HG03045 (cell line): ENCODE measurements at regions not wholly inside any gene's neighbourhood (a gene's known extent, or its start where the extent isn't known, plus 50 kb on each side); places are given as distances from the start of the nearest gene placed in this dataset.

Experiments
- ATAC-seq: cut with Tn5 transposase; IDR thresholded peaks from one replicate; pipeline ENCODE4 v1.9.1; 2021; ENCODE audit warnings: mild to moderate bottlenecking, moderate library complexity; ENCODE audit not compliant: unreplicated experiment

DNA sequence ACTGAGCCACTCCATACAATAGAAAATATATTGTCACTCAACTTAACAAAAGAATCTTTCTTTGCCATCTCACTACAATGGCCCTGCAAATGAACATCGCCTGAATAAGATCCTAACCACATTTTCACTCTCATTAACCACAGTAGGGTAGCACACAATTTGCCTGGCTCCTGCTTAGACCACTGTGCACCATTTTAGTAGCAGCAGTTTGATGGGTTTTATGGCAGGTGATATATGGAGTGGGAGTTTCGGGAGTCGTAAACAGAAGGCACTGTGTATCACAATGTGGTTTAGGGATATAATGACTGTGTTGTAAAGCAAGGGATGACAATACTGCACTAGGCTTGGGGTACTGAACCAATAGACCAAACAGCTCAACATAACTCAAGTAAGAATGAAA, 617.4 kb downstream of the BCL11A start:
- ATAC-seq: no peak

DNA sequence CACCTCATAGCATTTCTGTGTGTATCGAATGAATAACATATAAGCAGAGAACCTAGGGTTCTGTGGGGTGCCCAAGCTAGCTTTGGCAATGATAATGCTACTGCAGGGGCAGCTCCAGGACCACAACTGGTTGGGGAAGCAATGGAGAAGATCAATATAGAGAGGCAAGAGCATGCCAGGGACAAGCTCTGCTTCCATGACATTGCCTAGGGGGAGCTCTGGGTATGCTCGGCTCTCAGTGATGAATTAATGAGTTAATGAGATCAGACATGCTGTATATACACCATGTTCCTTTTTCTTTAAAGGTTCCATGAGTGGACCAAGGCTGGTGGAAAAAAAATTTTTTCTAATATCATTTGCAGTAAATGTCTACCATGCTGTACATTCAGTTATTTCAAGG, 618.4 kb downstream of the BCL11A start:
- no peak for ATAC-seq

DNA sequence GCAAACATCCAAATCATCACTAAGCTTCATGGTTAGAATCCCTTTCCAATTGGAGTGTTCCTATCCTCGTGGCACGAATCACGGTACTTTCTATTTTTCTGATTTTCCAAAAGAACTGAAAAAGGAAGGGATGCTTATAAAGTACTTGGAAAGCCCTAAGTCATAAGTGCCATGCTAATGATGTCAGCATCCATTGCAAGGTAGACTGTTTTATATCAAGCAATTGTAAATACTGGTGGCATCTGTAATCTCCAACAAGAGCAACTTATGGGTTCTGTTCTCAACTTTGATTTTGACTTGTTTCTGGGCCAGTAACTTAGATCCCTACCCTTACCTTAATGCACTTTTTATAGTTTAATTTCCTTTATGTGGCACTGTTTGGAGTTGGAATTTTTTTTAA, 619.5 kb downstream of the BCL11A start:
- no peak for ATAC-seq

DNA sequence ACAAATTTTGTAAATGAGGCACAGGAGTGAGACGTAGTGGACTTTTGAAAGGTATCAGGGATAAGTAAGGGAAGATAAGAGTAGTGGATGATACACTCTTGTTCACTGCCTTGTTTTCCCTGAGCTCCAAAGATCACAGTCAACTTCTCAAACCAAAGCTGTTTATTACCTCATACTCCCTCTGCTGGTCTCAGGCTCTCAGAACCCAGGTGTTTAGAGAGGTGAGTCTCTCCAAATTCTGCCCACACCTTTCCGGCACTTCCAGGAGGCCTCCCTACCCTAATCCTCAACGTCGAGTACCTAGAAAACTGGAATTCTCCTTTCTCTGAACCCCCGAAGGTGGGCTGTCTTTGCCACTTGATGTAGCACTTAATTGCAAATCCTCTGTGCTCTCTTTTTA, 621.1 kb downstream of the BCL11A start:
- ATAC-seq: no peak

DNA sequence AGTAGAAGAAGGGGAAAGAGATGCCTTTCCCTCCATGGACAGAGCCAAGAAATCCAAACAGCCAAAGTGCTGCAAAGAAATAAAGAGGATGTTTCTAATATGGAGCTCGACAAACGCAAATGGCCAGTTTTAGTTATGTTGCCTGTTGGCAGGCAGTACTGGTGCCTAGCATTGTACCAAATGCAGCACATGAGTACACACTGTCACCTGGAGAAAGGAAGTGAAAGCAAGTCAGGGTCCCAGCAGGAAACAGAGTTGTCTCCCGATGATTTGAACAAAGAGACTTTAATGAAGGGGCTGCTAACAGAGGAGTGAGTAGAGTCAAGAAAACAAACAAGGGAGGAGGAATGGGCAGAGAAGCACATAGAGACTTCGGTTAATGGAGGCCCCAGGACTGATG, 623.0 kb downstream of the BCL11A start:
- ATAC-seq: no peak

DNA sequence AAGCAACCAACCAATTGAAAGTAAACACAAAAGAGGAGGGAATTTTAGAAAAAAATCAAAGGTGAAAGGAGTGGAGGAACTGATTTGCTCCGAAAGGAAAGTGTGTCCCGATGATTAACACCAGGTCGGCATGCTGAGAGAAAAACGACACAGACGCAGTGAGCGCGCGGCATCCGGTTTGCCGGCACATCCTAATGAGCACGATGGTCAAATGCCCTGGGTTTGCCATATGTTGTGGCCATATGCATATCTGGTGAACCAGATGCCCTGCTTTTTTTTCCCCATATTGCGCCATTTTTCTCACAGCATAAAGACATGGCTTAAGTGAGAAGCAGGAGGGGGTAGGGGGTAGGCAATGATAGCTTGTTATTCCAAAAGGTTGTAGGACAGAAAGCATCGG, 626.7 kb downstream of the BCL11A start:
- ATAC-seq: no peak

DNA sequence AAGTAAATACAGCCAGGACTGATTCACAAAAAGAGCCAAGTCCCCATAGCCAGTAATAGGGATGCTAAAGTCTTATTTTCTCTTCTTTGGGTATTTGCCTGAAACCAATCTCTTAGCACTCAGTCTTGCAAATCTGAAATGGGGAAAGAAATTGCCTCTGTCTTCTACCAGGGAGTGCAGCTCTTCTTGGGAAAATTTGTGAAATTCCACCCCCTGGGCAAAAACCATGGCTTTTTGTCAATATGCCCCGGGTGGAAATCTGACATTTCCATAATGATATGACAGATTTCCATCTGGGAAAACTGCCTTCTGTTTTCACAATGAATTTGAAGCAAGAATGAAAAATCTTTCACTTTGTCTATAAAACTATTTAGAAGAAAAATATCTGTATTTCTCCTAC, 628.1 kb downstream of the BCL11A start:
- no peak for ATAC-seq

DNA sequence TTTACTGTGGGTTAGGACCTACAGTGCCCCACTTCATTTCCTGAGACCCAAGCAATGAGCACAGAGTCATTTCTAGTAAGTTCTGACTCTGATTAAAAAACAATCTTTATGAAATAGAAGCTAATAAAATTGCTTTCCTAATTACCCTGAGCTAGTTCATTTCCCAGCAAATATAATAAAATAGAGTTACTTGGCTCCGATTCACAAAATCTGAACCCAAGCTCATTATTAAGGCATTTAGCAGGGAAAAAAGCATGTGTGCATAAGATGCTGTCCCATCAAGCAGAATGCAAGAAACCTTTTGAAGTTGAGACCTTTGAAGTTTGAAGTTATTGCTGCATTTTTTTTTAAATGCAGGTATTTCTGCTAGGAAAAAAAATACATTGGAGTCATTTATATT, 629.1 kb downstream of the BCL11A start:
- ATAC-seq: no peak

DNA sequence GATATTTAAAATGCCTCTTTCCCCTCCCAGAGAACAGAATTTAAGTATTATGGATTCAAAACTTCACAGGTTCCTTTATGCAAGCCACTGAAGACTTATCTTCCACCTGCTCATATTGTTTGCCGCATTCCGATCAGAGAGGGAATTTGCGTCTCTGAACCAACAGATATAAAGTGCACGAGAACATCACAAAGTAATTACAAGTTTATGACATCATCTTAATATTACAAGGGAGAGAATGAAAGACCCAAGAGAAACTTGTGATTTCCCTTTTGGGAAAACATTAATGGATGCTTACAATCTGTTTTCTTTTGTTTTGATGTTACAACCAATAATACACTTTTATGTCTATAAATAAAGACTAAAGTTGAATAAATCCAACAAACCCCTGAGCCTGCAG, 631.0 kb downstream of the BCL11A start:
- ATAC-seq: no peak

DNA sequence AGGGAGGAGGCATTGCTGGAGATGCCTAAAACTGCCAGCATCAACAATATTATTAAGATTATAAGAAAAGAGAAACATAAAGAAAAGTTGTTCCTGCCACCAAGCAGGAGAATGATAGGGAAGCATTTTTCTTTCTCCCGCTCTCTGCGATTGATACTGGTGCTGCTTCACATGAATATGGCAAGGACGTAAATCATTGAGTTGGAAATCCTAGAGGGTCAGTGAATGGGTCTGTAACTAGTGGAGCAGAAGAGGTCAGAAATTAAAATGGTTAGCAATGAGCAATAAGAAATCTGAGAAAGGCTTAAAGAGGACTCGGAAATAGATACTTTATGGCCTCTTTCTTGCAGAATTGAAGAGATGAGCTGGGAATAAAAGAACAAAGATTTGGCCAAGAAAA, 631.7 kb downstream of the BCL11A start:
- no peak for ATAC-seq

DNA sequence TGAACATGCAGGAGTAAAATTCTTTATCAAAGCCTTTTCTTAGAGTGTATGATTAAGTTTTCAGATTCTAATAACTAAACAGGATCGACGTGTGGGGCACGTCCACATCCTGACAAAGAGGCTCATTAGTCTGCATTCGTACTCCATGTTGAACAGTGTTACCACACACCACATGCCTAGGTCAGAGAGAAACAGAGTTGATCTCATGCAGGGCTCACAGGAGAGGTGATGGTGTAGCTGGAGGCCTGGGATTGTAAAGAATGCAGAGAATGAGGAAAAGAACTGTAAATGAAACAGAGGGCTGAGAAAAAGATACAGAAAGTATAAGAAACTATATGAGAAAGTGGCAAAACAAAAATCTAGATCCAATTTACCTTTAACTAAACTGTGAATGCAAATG, 632.5 kb downstream of the BCL11A start:
- ATAC-seq: no peak

DNA sequence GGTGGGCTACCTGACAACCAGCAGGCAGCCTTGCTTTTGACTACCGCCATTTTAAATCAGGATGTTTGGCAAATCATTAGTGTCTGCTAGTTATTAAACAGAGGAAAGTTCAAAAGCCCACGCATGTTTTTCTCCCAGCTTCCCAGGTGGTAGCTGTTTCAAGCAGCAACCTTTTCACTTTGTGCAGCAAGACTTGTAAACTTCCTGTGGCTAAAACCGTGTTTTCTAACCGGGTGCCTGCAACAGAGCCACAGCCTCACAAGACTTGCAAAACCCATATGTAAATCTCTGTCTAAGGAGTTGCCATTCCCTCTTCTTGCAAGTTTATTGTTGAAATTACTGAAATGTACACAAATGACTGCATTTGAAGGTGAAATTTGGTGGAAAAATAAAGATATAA, 633.1 kb downstream of the BCL11A start:
- ATAC-seq: no peak

DNA sequence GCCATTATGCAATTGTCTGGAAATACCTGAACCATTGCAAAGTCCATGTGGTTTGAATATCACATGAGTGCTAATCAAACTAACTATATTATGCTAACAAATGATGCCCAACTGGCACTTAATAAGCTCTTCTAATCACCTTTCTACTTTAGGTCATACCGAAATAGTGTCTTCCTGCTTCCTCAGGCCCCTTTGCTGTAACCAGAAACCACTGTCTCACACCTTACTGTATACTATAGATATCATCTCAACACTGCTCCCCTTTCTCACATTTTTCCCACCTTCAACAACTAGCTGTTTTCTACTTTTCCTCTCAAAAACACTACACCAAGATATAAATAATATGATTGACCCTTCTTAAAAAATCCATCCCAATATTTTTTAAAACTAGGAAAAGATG, 633.9 kb downstream of the BCL11A start:
- ATAC-seq: no peak

DNA sequence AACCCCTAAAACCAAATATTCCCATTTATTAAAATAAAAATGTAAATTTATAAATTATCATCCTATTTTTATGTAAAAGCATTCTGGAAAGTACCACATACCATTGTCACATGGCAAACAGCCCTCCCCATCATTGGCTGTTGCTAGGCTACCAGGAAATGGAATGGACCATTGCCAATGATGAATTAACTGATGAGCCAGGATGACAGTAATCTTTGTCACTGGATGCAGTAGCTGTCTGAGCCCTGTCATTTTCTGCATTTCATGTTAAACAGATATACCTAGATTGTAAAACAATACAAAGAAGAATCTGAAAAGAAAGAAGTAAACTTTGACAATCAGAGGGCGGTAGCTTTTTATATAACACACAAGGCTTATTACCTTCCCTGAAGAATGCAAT, 641.4 kb downstream of the BCL11A start:
- no peak for ATAC-seq

DNA sequence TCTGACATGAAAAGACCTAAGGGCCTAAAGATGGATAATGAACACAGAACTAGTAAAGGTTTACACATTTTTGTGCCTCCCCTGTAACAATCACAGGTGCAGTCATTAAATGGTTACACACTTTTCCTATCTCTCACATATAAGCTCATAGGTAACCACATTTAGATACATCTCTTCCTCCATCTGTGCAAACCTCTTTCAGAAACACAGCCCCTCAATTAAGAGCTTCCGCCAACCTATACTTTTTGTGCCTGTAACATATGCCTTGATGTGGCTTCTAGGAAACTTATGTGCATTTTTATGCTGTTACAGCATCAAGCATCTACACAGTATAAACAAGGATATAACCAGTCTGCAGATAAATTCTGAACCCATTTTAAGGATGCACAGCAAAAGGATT, 643.3 kb downstream of the BCL11A start:
- no peak for ATAC-seq

DNA sequence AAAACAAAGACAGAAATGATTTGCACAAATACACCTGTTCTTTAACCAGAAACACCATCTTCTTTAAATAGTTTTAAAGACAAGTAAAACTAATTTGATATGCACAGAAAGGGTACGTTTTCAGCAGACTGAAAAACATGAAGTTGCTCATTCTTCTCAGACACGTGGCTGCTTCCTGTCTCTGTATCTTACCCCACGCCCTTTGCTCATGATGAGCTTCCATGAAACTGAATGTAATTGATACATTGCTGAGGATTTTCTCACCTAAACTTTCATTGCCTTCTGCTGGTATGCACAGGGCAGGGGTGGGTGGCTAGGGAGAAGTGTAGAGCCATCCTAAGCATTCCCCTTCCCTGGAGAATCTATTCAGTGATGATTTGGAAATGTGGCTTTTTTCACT, 644.3 kb downstream of the BCL11A start:
- no peak for ATAC-seq

DNA sequence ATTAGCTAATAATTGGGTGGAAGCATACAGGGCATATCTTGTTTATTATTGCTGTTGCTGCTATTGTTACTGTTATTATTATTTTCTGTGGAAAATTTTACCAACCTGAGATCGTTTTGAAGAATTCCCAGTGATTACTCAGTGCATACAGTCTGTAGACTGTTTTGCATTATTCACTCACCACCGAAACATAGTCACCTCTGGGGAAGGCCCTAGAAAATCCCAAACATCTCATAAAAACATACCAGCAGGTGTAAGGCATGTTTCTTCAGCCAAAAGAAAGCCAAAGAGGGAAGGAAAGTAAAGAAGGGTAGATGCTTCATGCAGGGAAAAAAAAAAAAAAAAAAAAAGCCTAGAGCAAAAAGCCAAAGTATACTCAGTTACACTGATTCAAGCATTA, 647.7 kb downstream of the BCL11A start:
- no peak for ATAC-seq

DNA sequence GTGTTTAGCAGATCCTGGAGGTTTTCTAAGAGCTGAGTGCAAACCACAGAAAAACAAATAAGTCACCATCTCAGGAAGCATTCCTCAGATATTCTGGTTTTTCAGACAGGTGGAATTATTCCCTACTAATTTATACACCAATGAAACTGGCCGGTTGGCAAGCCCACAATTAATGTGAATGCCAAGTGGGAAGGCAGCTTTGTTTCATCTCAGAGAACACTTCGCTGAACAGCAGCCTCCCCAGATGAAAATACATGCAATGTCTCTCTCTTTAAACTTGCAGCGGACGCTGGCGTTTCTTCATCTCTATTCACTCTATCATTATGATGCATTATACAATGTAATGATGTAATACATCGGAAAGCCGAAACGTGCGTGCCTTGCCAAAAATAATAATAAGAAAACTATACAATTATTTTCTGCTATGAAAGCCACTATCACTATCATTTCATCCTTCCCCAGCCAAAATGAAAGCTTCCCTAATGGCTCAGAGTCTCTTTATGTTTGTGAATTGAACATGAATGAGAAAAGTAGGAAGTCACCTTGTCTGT, 649.4 kb downstream of the BCL11A start:
- no peak for ATAC-seq

DNA sequence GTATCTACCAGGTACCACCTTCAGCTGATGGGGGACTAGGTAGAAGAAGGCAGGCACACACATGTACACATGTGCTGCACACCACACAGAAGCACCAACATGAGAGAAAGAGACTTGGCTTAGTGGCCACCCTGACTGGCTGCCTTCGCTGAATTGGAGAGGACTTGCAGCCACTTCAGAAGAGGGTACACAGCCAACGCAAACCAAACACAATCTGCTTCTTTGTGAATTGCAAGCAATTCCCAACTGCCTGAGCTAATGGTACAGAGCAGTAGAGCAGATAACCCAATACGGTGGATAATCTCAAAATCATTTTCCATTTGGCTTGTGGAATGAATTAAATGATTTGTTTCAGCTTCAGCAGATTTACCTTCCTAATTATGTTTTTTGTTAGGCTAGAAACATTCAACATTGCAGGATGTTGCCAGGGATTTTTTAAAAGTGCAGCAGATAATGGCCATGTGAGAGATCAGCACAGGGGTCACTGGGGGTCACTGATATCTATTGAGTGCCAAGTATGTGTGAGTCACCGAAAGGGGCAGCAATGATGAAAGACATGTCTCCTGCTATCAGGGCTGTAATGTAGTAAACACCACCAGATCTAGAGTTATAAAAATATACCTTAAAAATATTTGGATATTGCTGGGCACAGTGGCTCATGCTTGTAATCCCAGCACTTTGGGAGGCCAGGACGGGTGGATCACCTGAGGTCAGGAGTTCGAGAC, 652.6 kb downstream of the BCL11A start:
- no peak for ATAC-seq

DNA sequence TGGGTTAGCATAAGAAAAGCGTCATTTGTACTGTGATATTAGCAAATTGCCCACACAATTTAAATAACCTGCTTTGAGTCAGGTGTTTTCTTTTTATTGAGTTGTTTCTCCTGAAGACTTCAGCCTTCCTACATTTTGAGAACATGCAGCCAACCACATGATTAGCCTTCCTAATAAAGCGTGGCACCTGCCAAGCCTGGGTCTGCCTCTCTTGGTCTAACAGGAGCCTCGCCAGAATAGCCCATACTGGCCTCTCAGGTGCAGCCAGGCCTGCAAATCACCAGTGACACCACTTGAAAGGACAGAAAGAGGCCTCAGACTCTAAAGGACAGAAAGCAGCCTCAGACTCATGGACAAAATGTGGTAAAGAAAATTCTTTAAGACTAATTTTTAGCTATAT, 653.8 kb downstream of the BCL11A start:
- ATAC-seq: no peak

DNA sequence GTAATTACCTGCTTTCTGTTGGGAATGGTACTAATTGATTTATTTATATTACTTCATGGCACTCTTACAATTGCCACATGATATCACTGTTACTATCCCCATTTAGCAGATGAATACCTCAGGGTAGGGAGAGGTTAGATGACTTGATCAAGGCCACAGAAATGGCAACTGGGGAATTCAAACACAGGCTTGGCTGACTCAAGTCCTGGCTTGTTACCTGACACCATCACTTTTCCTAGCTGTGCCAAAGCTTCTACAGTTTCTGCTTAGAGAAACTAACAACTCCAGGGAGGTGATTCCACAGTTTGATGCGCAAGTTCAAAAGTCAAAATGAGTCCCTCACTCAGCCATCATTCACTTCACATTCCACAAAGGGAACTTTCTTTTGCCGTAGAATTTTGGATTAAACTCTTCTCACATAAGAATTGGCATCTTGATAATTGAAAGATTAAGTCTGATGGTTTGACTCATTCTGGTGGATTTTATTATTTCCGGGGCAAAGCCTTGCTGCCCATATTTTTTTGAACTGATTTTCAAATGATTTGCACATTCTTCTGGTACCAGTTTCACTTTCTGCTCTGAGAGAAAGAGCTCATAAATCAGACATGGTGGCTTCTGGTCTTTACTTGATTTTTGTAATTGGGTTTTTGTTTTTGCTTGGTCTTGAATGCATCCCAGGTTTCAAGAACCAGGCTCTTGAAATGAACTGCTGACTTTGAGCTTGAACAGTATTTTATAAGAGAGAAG, 656.8 kb downstream of the BCL11A start:
- no peak for ATAC-seq

DNA sequence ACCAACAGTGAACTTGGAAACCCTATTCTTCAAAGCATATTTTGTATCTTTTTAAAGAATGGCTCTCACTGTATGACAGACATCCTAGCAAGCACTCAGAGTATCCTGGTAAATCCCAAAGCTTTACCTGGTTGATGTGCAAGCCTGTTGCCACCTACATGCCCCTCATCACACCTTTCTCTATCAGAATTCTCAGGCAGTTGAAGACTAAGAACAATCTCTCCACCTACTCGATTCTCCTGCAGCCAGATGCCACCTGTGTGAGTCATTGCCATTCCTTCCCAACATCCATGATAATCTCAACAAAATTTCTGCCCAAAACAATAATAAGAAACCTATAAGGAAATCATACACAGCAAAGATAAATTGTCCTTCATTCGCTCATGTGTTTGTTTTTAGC, 659.8 kb downstream of the BCL11A start:
- ATAC-seq: no peak
